ENCODE measurements at regions not wholly inside any gene's neighbourhood (a gene's known extent, or its start where the extent isn't known, plus 50 kb on each side); places are given as distances from the start of the nearest gene placed in this dataset.

- Histone ChIP-seq H2AFZ (no peak overlapping the region), H3K9me2 (ENCODE audit: insufficient read depth) (no peaks in the 10 kb centered on the region; the same call in 1 of the 2 replicates), H3K27ac (no peak overlapping the region), H4K20me1 (ENCODE audit: insufficient read depth) (no peaks in the 10 kb centered on the region), H3K36me3 (ENCODE audit: low read depth) (no peaks in the 10 kb centered on the region), H3F3A (ENCODE audit: insufficient read depth, low read depth) (no peaks in the 10 kb centered on the region), H3K4me2 (no peak overlapping the region), H3K27me3 (ENCODE audit: insufficient read depth, low read depth) (no peaks in the 10 kb centered on the region), H3K79me2 (ENCODE audit: low read depth) (no peaks in the 10 kb centered on the region), H3K4me3 (no peak overlapping the region), H3K4me1 (replicated peaks; ENCODE audit: insufficient read depth) (no peaks in the 10 kb centered on the region), H3K9me3 (ENCODE audit: insufficient read depth, low read depth) (no peaks in the 10 kb centered on the region)
- TF ChIP-seq CTCF (conservative IDR thresholded peaks at IDR 0.05) (no peak), EZH2 (IDR thresholded peaks at IDR 0.05; ENCODE audit: low read depth) (no peak)
- intact Hi-C loops (cut with micrococcal nuclease; ENCODE audit: unreplicated experiment) = no loop called here
- ChIA-PET CTCF (no interaction called here), POLR2A (ENCODE audit: unreplicated experiment) (no interaction called here)
- DNase-seq = no peak
- no TSS peak for BruUV-seq (replicated peaks)
Measured at GRCh38 chr2:75317802-75318201, 118.5 kb upstream of the TACR1 start.

GRCh38 chr2:75317316-75317715 lies 118.0 kb upstream of the TACR1 start:
- Histone ChIP-seq H3K4me3 (no peak overlapping the region), H2AFZ (no peak overlapping the region), H3K9me3 (ENCODE audit: insufficient read depth, low read depth) (no peaks in the 10 kb centered on the region), H4K20me1 (ENCODE audit: insufficient read depth) (no peaks in the 10 kb centered on the region), H3F3A (ENCODE audit: insufficient read depth, low read depth) (no peaks in the 10 kb centered on the region), H3K4me1 (replicated peaks; ENCODE audit: insufficient read depth) (no peaks in the 10 kb centered on the region), H3K27ac (no peak overlapping the region), H3K4me2 (no peak overlapping the region), H3K9me2 (ENCODE audit: insufficient read depth) (no peaks in the 10 kb centered on the region; the same call in 1 of the 2 replicates), H3K36me3 (ENCODE audit: low read depth) (no peaks in the 10 kb centered on the region), H3K27me3 (ENCODE audit: insufficient read depth, low read depth) (no peaks in the 10 kb centered on the region), H3K79me2 (ENCODE audit: low read depth) (no peaks in the 10 kb centered on the region)
- intact Hi-C loops (cut with micrococcal nuclease; ENCODE audit: unreplicated experiment) = no loop called here
- no TSS peak for BruUV-seq (replicated peaks)
- ChIA-PET POLR2A (ENCODE audit: unreplicated experiment) (no interaction called here), CTCF (no interaction called here)
- DNase-seq = no peak
- TF ChIP-seq CTCF (conservative IDR thresholded peaks at IDR 0.05) = no peak
- TF ChIP-seq EZH2 (IDR thresholded peaks at IDR 0.05; ENCODE audit: low read depth) = no peak

GRCh38 chr2:75315436-75315835 lies 116.1 kb upstream of the TACR1 start:
- Histone ChIP-seq H3K79me2 (ENCODE audit: low read depth) (no peaks in the 10 kb centered on the region), H4K20me1 (ENCODE audit: insufficient read depth) (no peaks in the 10 kb centered on the region), H3K36me3 (ENCODE audit: low read depth) (no peaks in the 10 kb centered on the region), H3K9me2 (ENCODE audit: insufficient read depth) (no peaks in the 10 kb centered on the region; the same call in 1 of the 2 replicates), H3K27ac (no peak overlapping the region), H3K4me2 (no peak overlapping the region), H3K27me3 (ENCODE audit: insufficient read depth, low read depth) (no peaks in the 10 kb centered on the region), H3K4me1 (replicated peaks; ENCODE audit: insufficient read depth) (0 out of 2 replicates have a peak, but pooled peaks cover 5% of the 10 kb centered on the region), H3K4me3 (no peak overlapping the region), H3F3A (ENCODE audit: insufficient read depth, low read depth) (no peaks in the 10 kb centered on the region), H2AFZ (no peak overlapping the region), H3K9me3 (ENCODE audit: insufficient read depth, low read depth) (no peaks in the 10 kb centered on the region)
- CTCF ChIA-PET = no interaction called here
- intact Hi-C loops (cut with micrococcal nuclease; ENCODE audit: unreplicated experiment) = no loop called here
- TF ChIP-seq CTCF (conservative IDR thresholded peaks at IDR 0.05) (no peak), EZH2 (IDR thresholded peaks at IDR 0.05; ENCODE audit: low read depth) (no peak)
- no peak for DNase-seq
- no TSS peak for BruUV-seq (replicated peaks)
- POLR2A ChIA-PET (ENCODE audit: unreplicated experiment) = no interaction called here

Measured in PC-9 (cell line).